Activated CD4-positive, alpha-beta T cell treated with anti-CD3 and anti-CD28 coated beads, Interleukin-2, amount 10 ng/mL, durations not matched to agents 7 days and 5 days (primary cell): ENCODE measurements at regions not wholly inside any gene's neighbourhood (a gene's known extent, or its start where the extent isn't known, plus 50 kb on each side); places are given as distances from the start of the nearest gene placed in this dataset.

ENCODE experiments used
- CTCF ChIA-PET: fragments of 350-600 bp; sonication (Branson Sonifier 250); formaldehyde crosslinking; loops from one replicate; lab custom pipeline; 2021; ENCODE audit warnings: antibody characterized with exemption; lab: Charles Lee
- POLR2A ChIA-PET: fragments of 350-600 bp; sonication (Branson Sonifier 250); formaldehyde crosslinking; loops from one replicate; lab custom pipeline; 2021; ENCODE audit warnings: antibody characterized with exemption; lab: Charles Lee
- DNase-seq: peaks from one replicate; pipeline ENCODE4 v3.0.0-alpha.2; 2020
- H3K27ac Mint-ChIP-seq: one replicate; pipeline ENCODE4 v1.8.0; 2021; ENCODE audit warnings: mild to moderate bottlenecking, moderate library complexity, mixed read lengths
- H3K27me3 Mint-ChIP-seq: one replicate; pipeline ENCODE4 v1.8.0; 2021; ENCODE audit warnings: mixed read lengths
- H3K36me3 Mint-ChIP-seq: one replicate; pipeline ENCODE4 v1.8.0; 2021; ENCODE audit warnings: low read depth, mixed read lengths
- H3K4me1 Mint-ChIP-seq: one replicate; pipeline ENCODE4 v1.8.0; 2021; ENCODE audit warnings: mixed read lengths
- H3K4me3 Mint-ChIP-seq: one replicate; pipeline ENCODE4 v1.8.0; 2021; ENCODE audit warnings: mild to moderate bottlenecking, moderate library complexity, mixed read lengths
- H3K9me3 Mint-ChIP-seq: one replicate; pipeline ENCODE4 v1.8.0; 2021; ENCODE audit warnings: mixed read lengths

- no peaks in the 10 kb centered on the region for H3K27me3 Mint-ChIP-seq
- ChIA-PET CTCF (no interaction called here), POLR2A (no interaction called here)
- DNase-seq: no peak
- H3K4me3 Mint-ChIP-seq: no peak overlapping the region
- H3K4me1 Mint-ChIP-seq: peaks cover 32% of the 10 kb centered on the region
- peaks cover 3% of the 10 kb centered on the region for H3K36me3 Mint-ChIP-seq
- H3K27ac Mint-ChIP-seq: no peak overlapping the region
- H3K9me3 Mint-ChIP-seq: peaks cover 7% of the 10 kb centered on the region
Measured at GRCh38 chr2:102078773-102079172, 63.8 kb upstream of the IL1R1 start.

GRCh38 chr2:102080451-102081242 lies 61.9 kb upstream of the IL1R1 start:
- H3K4me1 Mint-ChIP-seq: peaks cover 32% of the 10 kb centered on the region
- H3K36me3 Mint-ChIP-seq: peaks cover 3% of the 10 kb centered on the region
- H3K9me3 Mint-ChIP-seq: peaks cover 7% of the 10 kb centered on the region
- ChIA-PET POLR2A (no interaction called here), CTCF (interaction anchor here (1.3 kb wide), 1 partner anchor 17 kb away, joined by 3 read pairs; no protein-coding TSS in a partner anchor)
- no peaks in the 10 kb centered on the region for H3K27me3 Mint-ChIP-seq
- no peak overlapping the region for H3K4me3 Mint-ChIP-seq
- H3K27ac Mint-ChIP-seq: no peak overlapping the region
- DNase-seq: no peak

GRCh38 chr2:102081243-102081522 lies 61.4 kb upstream of the IL1R1 start:
- no peak for DNase-seq
- Mint-ChIP-seq H3K4me3 (no peak overlapping the region), H3K27ac (no peak overlapping the region), H3K4me1 (peaks cover 32% of the 10 kb centered on the region), H3K36me3 (peaks cover 3% of the 10 kb centered on the region), H3K9me3 (peaks cover 7% of the 10 kb centered on the region), H3K27me3 (no peaks in the 10 kb centered on the region)
- ChIA-PET CTCF (interaction anchor here (1.3 kb wide), 1 partner anchor 17 kb away, joined by 3 read pairs; no protein-coding TSS in a partner anchor), POLR2A (no interaction called here)

GRCh38 chr2:102081606-102082005 lies 60.9 kb upstream of the IL1R1 start:
- peaks cover 32% of the 10 kb centered on the region for H3K4me1 Mint-ChIP-seq
- H3K9me3 Mint-ChIP-seq: peaks cover 7% of the 10 kb centered on the region
- no peak overlapping the region for H3K27ac Mint-ChIP-seq

GRCh38 chr2:102082571-102083392 lies 59.8 kb upstream of the IL1R1 start:
- Mint-ChIP-seq H3K36me3 (no peaks in the 10 kb centered on the region), H3K4me1 (peaks cover 32% of the 10 kb centered on the region), H3K27ac (peak overlapping the region; percentile 81), H3K27me3 (no peaks in the 10 kb centered on the region), H3K9me3 (peaks cover 6% of the 10 kb centered on the region), H3K4me3 (peak overlapping the region; percentile 36)
- ChIA-PET CTCF (interaction anchor here (1.0 to 1.3 kb wide), 4 partner anchors 9 to 152 kb away, joined by 3 to 4 read pairs (median 3); no protein-coding TSS in a partner anchor), POLR2A (no interaction called here)
- peak; percentile 35 for DNase-seq

More at GRCh38 chr2:102081606-102082005, 60.9 kb upstream of the IL1R1 start:
- ChIA-PET POLR2A (no interaction called here), CTCF (no interaction called here)
- Mint-ChIP-seq H3K36me3 (peaks cover 3% of the 10 kb centered on the region), H3K4me3 (no peak overlapping the region), H3K27me3 (no peaks in the 10 kb centered on the region)
- DNase-seq: no peak

GRCh38 chr2:102083393-102083703 lies 59.2 kb upstream of the IL1R1 start:
- H3K4me3 Mint-ChIP-seq: no peak overlapping the region
- peaks cover 32% of the 10 kb centered on the region for H3K4me1 Mint-ChIP-seq
- ChIA-PET POLR2A (no interaction called here), CTCF (interaction anchor here (1.0 to 1.5 kb wide), 4 partner anchors 9 to 157 kb away, joined by 3 to 5 read pairs (median 4); no protein-coding TSS in a partner anchor)
- H3K36me3 Mint-ChIP-seq: no peaks in the 10 kb centered on the region
- H3K27ac Mint-ChIP-seq: no peak overlapping the region
- DNase-seq: no peak
- peaks cover 9% of the 10 kb centered on the region for H3K9me3 Mint-ChIP-seq
- H3K27me3 Mint-ChIP-seq: no peaks in the 10 kb centered on the region

GRCh38 chr2:102084651-102085050 lies 57.9 kb upstream of the IL1R1 start:
- Mint-ChIP-seq H3K36me3 (peaks cover 1% of the 10 kb centered on the region), H3K4me1 (peaks cover 32% of the 10 kb centered on the region), H3K27ac (no peak overlapping the region), H3K4me3 (no peak overlapping the region), H3K27me3 (no peaks in the 10 kb centered on the region), H3K9me3 (peaks cover 9% of the 10 kb centered on the region)
- DNase-seq: no peak
- CTCF ChIA-PET: interaction anchor here (0.8 to 1.5 kb wide), 2 partner anchors 72 to 156 kb away, joined by 4 to 5 read pairs; no protein-coding TSS in a partner anchor
- POLR2A ChIA-PET: no interaction called here

GRCh38 chr2:102085238-102085637 lies 57.3 kb upstream of the IL1R1 start:
- Mint-ChIP-seq H3K27ac (no peak overlapping the region), H3K36me3 (peaks cover 4% of the 10 kb centered on the region), H3K9me3 (peaks cover 11% of the 10 kb centered on the region), H3K4me1 (peaks cover 29% of the 10 kb centered on the region), H3K4me3 (no peak overlapping the region), H3K27me3 (no peaks in the 10 kb centered on the region)
- POLR2A ChIA-PET: no interaction called here
- no peak for DNase-seq
- CTCF ChIA-PET: no interaction called here

GRCh38 chr2:102086150-102086872 lies 56.2 kb upstream of the IL1R1 start:
- Mint-ChIP-seq H3K4me3 (no peak overlapping the region), H3K36me3 (peaks cover 8% of the 10 kb centered on the region), H3K27ac (no peak overlapping the region), H3K4me1 (peaks cover 22% of the 10 kb centered on the region), H3K27me3 (no peaks in the 10 kb centered on the region), H3K9me3 (peaks cover 15% of the 10 kb centered on the region)
- ChIA-PET POLR2A (no interaction called here), CTCF (interaction anchor here (0.8 kb wide), 1 partner anchor 23 kb away, joined by 3 read pairs; no protein-coding TSS in a partner anchor)
- no peak for DNase-seq

GRCh38 chr2:102091121-102091520 lies 51.4 kb upstream of the IL1R1 start:
- ChIA-PET POLR2A (no interaction called here), CTCF (interaction anchor here (1.5 kb wide), 1 partner anchor 71 kb away, joined by 4 read pairs; no protein-coding TSS in a partner anchor)
- Mint-ChIP-seq H3K36me3 (peaks cover 8% of the 10 kb centered on the region), H3K4me3 (no peak overlapping the region), H3K27ac (no peak overlapping the region), H3K9me3 (peaks cover 15% of the 10 kb centered on the region), H3K27me3 (no peaks in the 10 kb centered on the region), H3K4me1 (no peaks in the 10 kb centered on the region)
- no peak for DNase-seq

- CTCF ChIA-PET: interaction anchor here (0.6 to 1.5 kb wide), 3 partner anchors 12 to 72 kb away, joined by 3 to 4 read pairs (median 3); no protein-coding TSS in a partner anchor
- H3K36me3 Mint-ChIP-seq: peaks cover 8% of the 10 kb centered on the region
- no peaks in the 10 kb centered on the region for H3K4me1 Mint-ChIP-seq
- H3K27ac Mint-ChIP-seq: no peak overlapping the region
- DNase-seq: no peak
- no peak overlapping the region for H3K4me3 Mint-ChIP-seq
- peaks cover 15% of the 10 kb centered on the region for H3K9me3 Mint-ChIP-seq
- H3K27me3 Mint-ChIP-seq: no peaks in the 10 kb centered on the region
- POLR2A ChIA-PET: no interaction called here
Measured at GRCh38 chr2:102091908-102092307, 50.6 kb upstream of the IL1R1 start.

GRCh38 chr2:102092535-102092934 lies 50.0 kb upstream of the IL1R1 start:
- ChIA-PET CTCF (interaction anchor here (0.6 to 0.8 kb wide), 2 partner anchors 11 to 36 kb away, joined by 3 read pairs; no protein-coding TSS in a partner anchor), POLR2A (no interaction called here)
- Mint-ChIP-seq H3K4me3 (no peak overlapping the region), H3K36me3 (peaks cover 8% of the 10 kb centered on the region), H3K27ac (no peak overlapping the region), H3K4me1 (no peaks in the 10 kb centered on the region), H3K27me3 (no peaks in the 10 kb centered on the region), H3K9me3 (peaks cover 14% of the 10 kb centered on the region)
- no peak for DNase-seq
